ENCODE measurements at regions not wholly inside any gene's neighbourhood (a gene's known extent, or its start where the extent isn't known, plus 50 kb on each side); places are given as distances from the start of the nearest gene placed in this dataset.
"Not testable (repeated sequence)": the region's sequence is repeated elsewhere in the genome, so short reads cannot be mapped to it uniquely, and the experiment has no call there.

- DNase-seq (ENCODE audit: low read depth), result no peak
- no peak for TF ChIP-seq CTCF (IDR thresholded peaks at IDR 0.05; ENCODE audit: insufficient read depth, low read length, poor library complexity, severe bottlenecking)
- H3K27me3 ChIP-seq (ENCODE audit: control insufficient read depth, insufficient read depth, low read length), result no peaks in the 10 kb centered on the region
- no peak overlapping the region for H3K4me3 ChIP-seq (ENCODE audit: low read depth, low read length)
- no peaks in the 10 kb centered on the region for H3K36me3 ChIP-seq (ENCODE audit: control insufficient read depth, insufficient read depth, low read length)
These were observed 250.5 kb upstream of the MYT1L start for GRCh38 chr2:2581331-2582159.

- not testable (repeated sequence) for DNase-seq (ENCODE audit: low read depth); H3K36me3 ChIP-seq (ENCODE audit: control insufficient read depth, insufficient read depth, low read length); H3K27me3 ChIP-seq (ENCODE audit: control insufficient read depth, insufficient read depth, low read length); H3K4me3 ChIP-seq (ENCODE audit: low read depth, low read length)
These were observed 249.8 kb upstream of the MYT1L start for GRCh38 chr2:2580841-2581240.

- Histone ChIP-seq H3K36me3 (ENCODE audit: control insufficient read depth, insufficient read depth, low read length) (no peaks in the 10 kb centered on the region), H3K4me3 (ENCODE audit: low read depth, low read length) (no peak overlapping the region), H3K27me3 (ENCODE audit: control insufficient read depth, insufficient read depth, low read length) (no peaks in the 10 kb centered on the region)
- no peak for DNase-seq (ENCODE audit: low read depth)
- no peak for TF ChIP-seq CTCF (IDR thresholded peaks at IDR 0.05; ENCODE audit: insufficient read depth, low read length, poor library complexity, severe bottlenecking)
These were observed 249.3 kb upstream of the MYT1L start for GRCh38 chr2:2580341-2580740.

GRCh38 chr2:2579814-2580213 is 248.7 kb upstream of the MYT1L start:
- no peak for TF ChIP-seq CTCF (IDR thresholded peaks at IDR 0.05; ENCODE audit: insufficient read depth, low read length, poor library complexity, severe bottlenecking)
- Histone ChIP-seq H3K27me3 (ENCODE audit: control insufficient read depth, insufficient read depth, low read length) (no peaks in the 10 kb centered on the region), H3K4me3 (ENCODE audit: low read depth, low read length) (no peak overlapping the region), H3K36me3 (ENCODE audit: control insufficient read depth, insufficient read depth, low read length) (no peaks in the 10 kb centered on the region)
- DNase-seq (ENCODE audit: low read depth), result no peak

- Histone ChIP-seq H3K4me3 (ENCODE audit: low read depth, low read length) (no peak overlapping the region), H3K27me3 (ENCODE audit: control insufficient read depth, insufficient read depth, low read length) (no peaks in the 10 kb centered on the region), H3K36me3 (ENCODE audit: control insufficient read depth, insufficient read depth, low read length) (no peaks in the 10 kb centered on the region)
- no peak for DNase-seq (ENCODE audit: low read depth)
- TF ChIP-seq CTCF (IDR thresholded peaks at IDR 0.05; ENCODE audit: insufficient read depth, low read length, poor library complexity, severe bottlenecking), result no peak
These were observed 246.3 kb upstream of the MYT1L start for GRCh38 chr2:2577407-2577831.

- Histone ChIP-seq H3K4me3 (ENCODE audit: low read depth, low read length) (no peak overlapping the region), H3K36me3 (ENCODE audit: control insufficient read depth, insufficient read depth, low read length) (no peaks in the 10 kb centered on the region), H3K27me3 (ENCODE audit: control insufficient read depth, insufficient read depth, low read length) (no peaks in the 10 kb centered on the region)
- no peak for DNase-seq (ENCODE audit: low read depth)
- no peak for TF ChIP-seq CTCF (IDR thresholded peaks at IDR 0.05; ENCODE audit: insufficient read depth, low read length, poor library complexity, severe bottlenecking)
These were observed 244.9 kb upstream of the MYT1L start for GRCh38 chr2:2575870-2576386.

Measured in kidney epithelial cell (primary cell).